GM18519 (cell line): ENCODE measurements at regions not wholly inside any gene's neighbourhood (a gene's known extent, or its start where the extent isn't known, plus 50 kb on each side); places are given as distances from the start of the nearest gene placed in this dataset.
"Not testable (repeated sequence)": the region's sequence is repeated elsewhere in the genome, so short reads cannot be mapped to it uniquely, and the experiment has no call there.

Experiments
- ATAC-seq: cut with Tn5 transposase; IDR thresholded peaks from one replicate; pipeline ENCODE4 v1.9.1; 2021; ENCODE audit warnings: mild to moderate bottlenecking, moderate library complexity; ENCODE audit not compliant: unreplicated experiment, low FRiP score

- ATAC-seq, result no peak
These were observed 440.9 kb downstream of the IRS2 start for GRCh38 chr13:109345433-109345941.

GRCh38 chr13:109344552-109345157 is 441.7 kb downstream of the IRS2 start:
- no peak for ATAC-seq

- ATAC-seq, result no peak
These were observed 449.7 kb downstream of the IRS2 start for GRCh38 chr13:109336730-109337129.

GRCh38 chr13:109333893-109334651 is 452.3 kb downstream of the IRS2 start:
- no peak for ATAC-seq

GRCh38 chr13:109332506-109333499 is 453.6 kb downstream of the IRS2 start:
- no peak for ATAC-seq

GRCh38 chr13:109331898-109332297 is 454.5 kb downstream of the IRS2 start:
- ATAC-seq, result no peak

- ATAC-seq, result no peak
These were observed 455.4 kb downstream of the IRS2 start for GRCh38 chr13:109331011-109331433.

GRCh38 chr13:109330123-109330522 is 456.3 kb downstream of the IRS2 start:
- no peak for ATAC-seq

- no peak for ATAC-seq
These were observed 457.2 kb downstream of the IRS2 start for GRCh38 chr13:109329175-109329574.

- no peak for ATAC-seq
These were observed 459.8 kb downstream of the IRS2 start for GRCh38 chr13:109326601-109327000.

GRCh38 chr13:109323338-109323737 is 463.0 kb downstream of the IRS2 start:
- ATAC-seq, result no peak

GRCh38 chr13:109318945-109319590 is 467.3 kb downstream of the IRS2 start:
- no peak for ATAC-seq

GRCh38 chr13:109315481-109315880 is 470.9 kb downstream of the IRS2 start:
- no peak for ATAC-seq

- no peak for ATAC-seq
These were observed 472.3 kb downstream of the IRS2 start for GRCh38 chr13:109314101-109314500.

- ATAC-seq, result no peak
These were observed 474.0 kb downstream of the IRS2 start for GRCh38 chr13:109312399-109312798.

GRCh38 chr13:109311431-109311976 is 474.9 kb downstream of the IRS2 start:
- ATAC-seq, result not testable (repeated sequence)

GRCh38 chr13:109309625-109310363 is 476.6 kb downstream of the IRS2 start:
- ATAC-seq, result no peak

GRCh38 chr13:109307027-109307426 is 479.4 kb downstream of the IRS2 start:
- ATAC-seq, result no peak

GRCh38 chr13:109301726-109302125 is 484.7 kb downstream of the IRS2 start:
- ATAC-seq, result no peak
